ENCODE measurements at regions not wholly inside any gene's neighbourhood (a gene's known extent, or its start where the extent isn't known, plus 50 kb on each side); places are given as distances from the start of the nearest gene placed in this dataset.
"Not testable (repeated sequence)": the region's sequence is repeated elsewhere in the genome, so short reads cannot be mapped to it uniquely, and the experiment has no call there.

DNA sequence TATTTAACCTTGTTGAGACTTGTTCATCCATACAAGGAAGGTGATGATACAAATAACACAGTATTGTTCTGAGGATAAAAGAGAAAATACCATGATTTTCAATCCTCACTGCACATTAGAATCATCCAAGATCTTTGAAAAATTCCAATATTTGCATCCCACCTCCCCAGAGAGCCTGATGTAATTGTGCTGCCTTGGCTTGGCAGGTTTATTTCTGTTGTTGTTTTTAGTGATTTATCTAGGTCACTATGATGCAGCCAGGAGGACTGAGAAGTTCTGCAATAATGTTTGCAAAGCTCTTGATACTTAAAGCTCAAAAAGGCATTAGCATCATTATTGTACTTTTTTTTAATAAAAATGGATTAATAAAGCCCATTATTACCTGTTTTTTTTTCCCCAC is 67.0 kb upstream of the NMUR2 start:
- no peaks in the 10 kb centered on the region for H3F3A ChIP-seq (ENCODE audit: insufficient read depth)
- H4K20me1 ChIP-seq (ENCODE audit: low read depth, low read length), result no peaks in the 10 kb centered on the region
- TF ChIP-seq EZH2phosphoT487 (conservative IDR thresholded peaks at IDR 0.05; ENCODE audit: low read length) (no peak), CTCF (IDR thresholded peaks at IDR 0.05; ENCODE audit: insufficient read depth, low read length, poor library complexity, severe bottlenecking) (no peak)
- no peak overlapping the region for H3K27ac ChIP-seq (ENCODE audit: low read depth, low read length)
- no peaks in the 10 kb centered on the region for H3K9me3 ChIP-seq (ENCODE audit: insufficient read depth, low read length)
- no peak overlapping the region for H3K9ac ChIP-seq (ENCODE audit: low read length)
- no peaks in the 10 kb centered on the region for H3K36me3 ChIP-seq (ENCODE audit: low read length)
- H3K9me2 ChIP-seq (replicated peaks; ENCODE audit: insufficient read depth, low read length), result no peaks in the 10 kb centered on the region
- H3K4me3 ChIP-seq (ENCODE audit: insufficient read depth, low read length, poor library complexity, severe bottlenecking), result no peak overlapping the region
- no peak overlapping the region for H2AFZ ChIP-seq (ENCODE audit: low read depth, low read length, severe bottlenecking)
- H3K4me2 ChIP-seq (ENCODE audit: low read depth, low read length, poor library complexity, severe bottlenecking), result no peak overlapping the region
- H3K79me2 ChIP-seq (ENCODE audit: insufficient read depth, low read length), result no peaks in the 10 kb centered on the region
- H3K27me3 ChIP-seq (ENCODE audit: low read length), result no peaks in the 10 kb centered on the region

DNA sequence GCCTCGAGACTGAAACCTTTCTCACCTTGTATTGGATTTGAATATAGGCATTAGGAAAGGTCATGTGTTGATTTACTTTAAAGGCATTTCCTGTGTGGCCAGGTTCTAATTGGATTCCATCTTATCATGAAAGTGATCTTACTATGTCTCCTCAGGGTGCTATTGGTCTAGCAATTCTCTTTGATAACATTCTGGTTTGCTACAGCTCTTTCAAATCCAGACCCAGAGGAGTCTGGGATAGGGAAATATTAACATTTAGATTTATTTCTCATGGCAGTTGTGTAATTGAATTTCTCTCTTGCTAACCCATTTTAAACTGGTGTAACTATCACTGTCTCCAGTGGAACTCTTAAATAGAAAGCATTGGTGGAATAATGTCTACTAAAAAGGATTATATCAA is 69.9 kb upstream of the NMUR2 start:
- Histone ChIP-seq H4K20me1 (ENCODE audit: low read depth, low read length) (no peaks in the 10 kb centered on the region), H3K9me2 (replicated peaks; ENCODE audit: insufficient read depth, low read length) (no peaks in the 10 kb centered on the region), H3K79me2 (ENCODE audit: insufficient read depth, low read length) (no peaks in the 10 kb centered on the region), H3K4me3 (ENCODE audit: insufficient read depth, low read length, poor library complexity, severe bottlenecking) (no peak overlapping the region), H3F3A (ENCODE audit: insufficient read depth) (no peaks in the 10 kb centered on the region), H3K9ac (ENCODE audit: low read length) (no peak overlapping the region), H3K36me3 (ENCODE audit: low read length) (no peaks in the 10 kb centered on the region), H3K27ac (ENCODE audit: low read depth, low read length) (no peak overlapping the region), H3K27me3 (ENCODE audit: low read length) (no peaks in the 10 kb centered on the region), H3K9me3 (ENCODE audit: insufficient read depth, low read length) (no peaks in the 10 kb centered on the region), H3K4me2 (ENCODE audit: low read depth, low read length, poor library complexity, severe bottlenecking) (no peak overlapping the region), H2AFZ (ENCODE audit: low read depth, low read length, severe bottlenecking) (no peak overlapping the region)
- no peak for TF ChIP-seq CTCF (IDR thresholded peaks at IDR 0.05; ENCODE audit: insufficient read depth, low read length, poor library complexity, severe bottlenecking)
- TF ChIP-seq EZH2phosphoT487 (conservative IDR thresholded peaks at IDR 0.05; ENCODE audit: low read length), result no peak

DNA sequence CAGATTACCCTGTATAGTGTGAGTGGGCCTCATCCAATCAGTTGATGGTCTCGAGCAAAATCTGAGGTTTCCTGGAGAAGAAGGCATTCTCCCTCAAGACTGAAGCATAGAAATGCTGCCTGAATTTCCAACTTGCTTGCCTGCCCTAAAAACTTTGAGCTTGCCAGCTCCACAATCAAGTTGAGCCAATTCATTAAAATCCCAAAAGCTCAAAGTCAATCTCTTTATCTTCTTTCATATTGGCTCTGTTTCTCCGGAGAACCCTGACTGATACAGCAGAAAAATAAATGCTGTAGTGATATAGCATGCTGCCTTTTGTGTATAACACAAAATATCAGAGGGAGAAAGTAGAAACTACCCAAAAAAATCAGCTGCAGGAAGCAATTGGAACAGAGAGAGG is 72.5 kb upstream of the NMUR2 start:
- Histone ChIP-seq H3F3A (ENCODE audit: insufficient read depth) (no peaks in the 10 kb centered on the region), H3K4me3 (ENCODE audit: insufficient read depth, low read length, poor library complexity, severe bottlenecking) (no peak overlapping the region), H3K27ac (ENCODE audit: low read depth, low read length) (no peak overlapping the region), H2AFZ (ENCODE audit: low read depth, low read length, severe bottlenecking) (no peak overlapping the region), H3K79me2 (ENCODE audit: insufficient read depth, low read length) (no peaks in the 10 kb centered on the region), H3K27me3 (ENCODE audit: low read length) (no peaks in the 10 kb centered on the region), H3K36me3 (ENCODE audit: low read length) (no peaks in the 10 kb centered on the region), H3K9ac (ENCODE audit: low read length) (no peak overlapping the region), H3K9me2 (replicated peaks; ENCODE audit: insufficient read depth, low read length) (no peaks in the 10 kb centered on the region), H3K4me2 (ENCODE audit: low read depth, low read length, poor library complexity, severe bottlenecking) (no peak overlapping the region), H4K20me1 (ENCODE audit: low read depth, low read length) (no peaks in the 10 kb centered on the region), H3K9me3 (ENCODE audit: insufficient read depth, low read length) (no peaks in the 10 kb centered on the region)
- no peak for TF ChIP-seq EZH2phosphoT487 (conservative IDR thresholded peaks at IDR 0.05; ENCODE audit: low read length)
- TF ChIP-seq CTCF (IDR thresholded peaks at IDR 0.05; ENCODE audit: insufficient read depth, low read length, poor library complexity, severe bottlenecking), result no peak

GRCh38 chr5:152479866-152480265 is 74.8 kb upstream of the NMUR2 start:
- H3F3A ChIP-seq (ENCODE audit: insufficient read depth); H3K27ac ChIP-seq (ENCODE audit: low read depth, low read length); H3K4me3 ChIP-seq (ENCODE audit: insufficient read depth, low read length, poor library complexity, severe bottlenecking); H3K9me2 ChIP-seq (replicated peaks; ENCODE audit: insufficient read depth, low read length); H3K79me2 ChIP-seq (ENCODE audit: insufficient read depth, low read length); H3K36me3 ChIP-seq (ENCODE audit: low read length); H3K9me3 ChIP-seq (ENCODE audit: insufficient read depth, low read length); H2AFZ ChIP-seq (ENCODE audit: low read depth, low read length, severe bottlenecking); H3K9ac ChIP-seq (ENCODE audit: low read length); H4K20me1 ChIP-seq (ENCODE audit: low read depth, low read length); H3K27me3 ChIP-seq (ENCODE audit: low read length); H3K4me2 ChIP-seq (ENCODE audit: low read depth, low read length, poor library complexity, severe bottlenecking): not testable (repeated sequence)

- not testable (repeated sequence) for H3K36me3 ChIP-seq (ENCODE audit: low read length); H3K4me3 ChIP-seq (ENCODE audit: insufficient read depth, low read length, poor library complexity, severe bottlenecking); H3K27ac ChIP-seq (ENCODE audit: low read depth, low read length); H3K9me3 ChIP-seq (ENCODE audit: insufficient read depth, low read length); H3K9me2 ChIP-seq (replicated peaks; ENCODE audit: insufficient read depth, low read length); H3K79me2 ChIP-seq (ENCODE audit: insufficient read depth, low read length); H3K27me3 ChIP-seq (ENCODE audit: low read length); H3K9ac ChIP-seq (ENCODE audit: low read length); H3F3A ChIP-seq (ENCODE audit: insufficient read depth); H3K4me2 ChIP-seq (ENCODE audit: low read depth, low read length, poor library complexity, severe bottlenecking); H2AFZ ChIP-seq (ENCODE audit: low read depth, low read length, severe bottlenecking); H4K20me1 ChIP-seq (ENCODE audit: low read depth, low read length)
Observed at GRCh38 chr5:152480677-152481076, 75.6 kb upstream of the NMUR2 start.

Data from SU-DHL-6 (cell line).